ENCODE measurements at regions not wholly inside any gene's neighbourhood (a gene's known extent, or its start where the extent isn't known, plus 50 kb on each side); places are given as distances from the start of the nearest gene placed in this dataset.

DNA sequence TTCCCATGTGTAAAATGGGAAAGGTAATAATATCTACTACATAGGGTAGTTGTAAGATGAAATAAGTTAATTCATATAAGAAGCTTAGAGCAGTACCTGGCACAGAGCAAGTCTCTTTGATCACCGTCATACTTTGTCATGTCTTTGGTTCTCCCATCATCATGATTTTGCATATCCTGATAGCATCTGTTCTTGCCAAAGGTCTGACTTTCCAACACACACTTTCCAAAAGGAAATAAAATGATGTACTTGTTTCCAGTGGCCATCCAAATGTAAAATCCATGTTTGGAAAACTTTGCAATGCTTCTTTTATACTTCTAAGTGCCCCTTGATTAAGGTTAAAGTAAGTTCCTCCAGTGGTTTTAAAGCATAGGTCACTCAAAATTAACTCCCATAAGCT is 266.9 kb upstream of the PTGER4 start:
- no peak for DNase-seq

DNA sequence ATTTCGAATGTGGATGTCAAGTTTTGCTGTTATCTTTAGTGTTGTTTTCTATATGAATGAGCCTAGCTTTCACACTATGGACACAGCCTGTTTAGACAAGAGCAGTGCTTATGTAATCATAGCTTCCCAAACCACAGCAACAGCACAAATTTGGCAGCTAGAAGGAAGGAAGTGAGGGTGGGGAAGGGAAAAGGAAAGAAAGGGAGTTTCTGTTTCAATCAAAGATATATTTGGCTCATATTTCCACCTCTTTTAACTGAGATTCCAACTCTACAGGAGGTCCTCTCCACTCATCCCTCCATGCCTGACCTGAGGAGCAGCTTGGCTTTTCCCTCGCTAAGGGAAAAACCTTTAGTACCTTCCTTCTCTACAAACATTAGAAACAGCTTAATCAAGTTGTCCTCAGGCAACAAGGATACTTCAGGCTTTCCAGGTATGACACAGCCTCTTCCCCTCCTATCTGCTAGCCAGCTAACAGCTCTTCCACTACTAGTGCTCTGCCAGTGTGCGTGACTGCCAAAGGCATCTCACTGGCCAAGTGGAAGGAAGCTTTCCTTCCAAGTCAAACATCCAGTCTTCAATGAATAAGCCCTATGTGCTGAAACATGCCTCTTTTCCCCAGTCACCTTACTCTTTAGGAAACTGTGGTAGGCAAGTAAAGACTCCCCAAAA is 268.6 kb upstream of the PTGER4 start:
- no peak for DNase-seq

DNA sequence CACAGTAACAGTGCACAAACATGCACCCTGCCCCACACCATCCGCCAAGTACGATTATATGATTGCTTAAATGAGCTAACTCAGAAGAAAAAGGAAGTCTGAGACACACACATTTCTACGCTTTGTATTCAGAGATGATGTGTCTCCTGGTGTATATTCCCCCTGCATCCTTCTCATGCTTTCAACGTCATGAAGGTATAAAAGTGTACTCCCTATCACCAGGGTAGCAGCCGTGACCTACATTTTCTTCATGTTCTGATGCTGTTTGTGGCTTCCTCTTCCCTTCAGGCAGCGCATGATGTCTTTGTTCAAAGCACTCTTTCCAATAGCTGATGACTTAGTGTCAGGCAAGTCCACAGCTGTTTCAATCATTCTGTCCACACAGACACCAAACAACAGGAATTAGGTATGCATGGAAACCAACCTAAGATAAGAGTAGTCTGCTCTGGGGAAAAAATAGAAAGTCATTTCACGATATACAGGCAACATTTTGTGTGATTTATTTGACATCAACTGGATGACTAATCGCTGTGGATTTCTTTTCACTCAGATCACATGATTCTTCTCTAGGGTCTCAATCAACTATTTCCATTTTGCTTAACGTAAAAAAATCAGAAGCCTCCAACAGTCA is 269.4 kb upstream of the PTGER4 start:
- no peak for DNase-seq

DNA sequence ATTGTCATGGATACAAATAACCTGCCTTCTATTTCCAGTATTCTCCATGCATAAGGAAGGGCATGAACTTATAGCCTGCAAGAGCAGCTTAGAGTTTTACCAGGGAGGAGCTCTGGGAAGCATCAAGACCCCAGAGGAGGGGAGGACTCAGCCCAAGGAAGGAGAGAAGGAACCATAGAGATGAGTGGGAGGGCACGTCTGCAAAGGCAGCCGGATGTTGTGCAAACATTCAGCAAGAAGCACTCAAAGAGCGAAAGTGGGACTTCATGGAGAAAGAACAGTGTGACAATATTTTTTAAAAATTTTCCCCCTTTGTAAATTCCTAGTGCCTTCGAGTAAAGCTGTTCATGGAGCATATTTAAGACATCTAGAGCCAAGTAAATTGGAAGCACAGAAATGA is 270.1 kb upstream of the PTGER4 start:
- no peak for DNase-seq

DNA sequence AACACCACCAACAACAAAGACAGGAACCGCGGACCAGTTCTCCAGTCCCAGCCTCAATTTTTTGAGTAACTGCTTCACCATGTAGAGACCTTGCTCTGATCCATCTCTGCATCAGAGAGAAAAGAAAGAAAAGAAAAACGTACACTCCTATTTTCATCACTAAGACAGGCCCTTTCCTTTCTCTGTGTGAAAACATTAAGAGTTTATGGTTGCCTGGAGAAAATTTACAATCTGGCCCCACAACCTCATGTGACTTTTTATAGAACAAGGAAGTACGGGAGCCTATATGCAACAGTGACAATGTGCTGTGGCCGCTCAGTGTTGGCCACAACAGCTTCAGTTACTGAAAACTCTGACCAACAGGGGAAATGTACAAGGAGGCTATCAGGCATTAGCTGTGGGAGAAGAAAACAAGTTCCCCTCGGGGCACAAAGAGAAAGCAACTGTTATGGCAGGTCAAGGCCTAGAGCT is 272.9 kb upstream of the PTGER4 start:
- no peak for DNase-seq

DNA sequence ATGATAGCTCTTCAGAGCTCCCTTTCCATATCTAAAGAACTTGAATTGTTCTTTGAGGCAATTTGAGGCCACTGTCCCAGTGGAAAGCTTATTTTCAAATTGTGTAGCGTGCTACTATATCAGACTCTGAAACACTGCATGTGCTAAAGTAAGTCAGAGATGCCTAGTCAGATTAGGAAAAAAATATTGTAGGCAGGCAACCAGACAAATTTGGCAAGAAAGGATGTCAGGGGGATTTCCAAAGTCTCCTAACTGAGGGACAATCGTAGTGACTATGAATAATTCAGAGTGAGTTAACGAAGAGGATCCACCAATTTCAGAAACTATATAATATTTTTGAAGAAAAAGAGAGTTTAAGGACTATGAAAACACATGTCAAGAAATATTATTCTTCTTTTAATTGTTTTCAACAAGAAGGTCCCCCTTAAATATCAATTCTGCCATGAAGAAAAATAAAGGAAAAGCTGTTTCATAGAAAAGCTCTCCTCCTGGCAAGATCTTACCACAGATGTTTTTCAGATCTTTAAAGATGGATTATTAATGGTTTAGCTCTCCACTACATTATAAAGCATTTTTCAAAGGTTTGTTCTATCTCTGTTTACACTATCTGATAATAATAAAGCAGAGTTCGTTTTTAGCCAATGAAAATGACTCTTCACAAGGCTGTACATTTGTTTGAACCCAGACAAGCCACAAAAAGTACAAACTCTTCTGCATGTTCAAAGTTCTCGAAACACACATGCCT is 273.5 kb upstream of the PTGER4 start:
- no peak for DNase-seq

DNA sequence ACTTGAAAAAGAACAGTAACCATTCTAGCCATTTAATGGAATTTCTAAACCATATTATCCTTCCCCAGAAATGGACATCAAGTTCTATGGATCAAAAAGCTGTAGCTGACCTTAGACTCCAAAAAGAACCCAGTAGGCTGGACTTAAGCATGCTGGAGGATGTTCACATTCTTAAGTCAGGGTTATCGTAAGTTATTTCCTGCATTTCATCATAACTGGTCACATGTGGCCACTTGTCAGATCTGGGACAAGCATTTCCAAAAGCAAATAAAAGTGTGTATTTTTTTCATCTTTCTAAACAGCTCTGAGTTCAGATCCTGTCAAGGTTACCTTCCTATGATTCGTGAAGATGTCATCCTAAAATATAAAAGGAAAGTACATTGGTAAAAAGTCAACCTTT is 274.5 kb upstream of the PTGER4 start:
- no peak for DNase-seq

DNA sequence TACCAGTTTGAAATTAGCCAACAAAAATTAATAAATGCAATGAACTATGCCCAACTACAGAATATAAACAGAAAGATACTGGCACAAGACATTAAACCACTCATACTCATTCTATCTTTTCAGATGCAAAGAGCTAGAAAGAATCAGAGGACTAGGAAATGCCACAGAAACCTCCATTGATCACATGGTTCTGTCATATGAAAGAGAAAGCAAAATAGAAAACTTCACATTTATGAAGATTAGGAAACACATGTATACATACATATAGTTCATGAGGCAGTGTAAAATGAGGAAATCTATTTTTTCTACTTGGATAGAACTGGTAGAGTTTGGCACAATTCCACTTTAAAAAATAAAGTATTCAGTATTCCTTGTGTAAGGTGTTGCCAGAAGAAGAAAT is 275.1 kb upstream of the PTGER4 start:
- DNase-seq, result no peak

DNA sequence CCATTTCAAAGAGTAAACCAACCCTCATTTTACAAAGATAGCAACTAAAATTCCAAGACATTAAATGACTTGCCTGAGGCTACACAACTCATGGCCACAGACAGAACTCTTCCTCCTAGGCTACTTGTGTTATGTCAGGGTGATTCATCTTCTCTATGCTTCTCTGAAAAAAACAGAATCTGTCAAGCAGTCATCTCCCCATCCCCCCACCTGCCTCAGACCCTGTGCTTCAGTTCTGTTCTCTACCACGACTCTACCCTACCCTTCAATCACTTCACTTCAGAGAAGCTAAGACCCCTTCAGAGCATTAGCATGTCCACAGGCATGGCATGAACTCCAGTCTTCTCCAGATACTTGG is 277.7 kb upstream of the PTGER4 start:
- no peak for DNase-seq

DNA sequence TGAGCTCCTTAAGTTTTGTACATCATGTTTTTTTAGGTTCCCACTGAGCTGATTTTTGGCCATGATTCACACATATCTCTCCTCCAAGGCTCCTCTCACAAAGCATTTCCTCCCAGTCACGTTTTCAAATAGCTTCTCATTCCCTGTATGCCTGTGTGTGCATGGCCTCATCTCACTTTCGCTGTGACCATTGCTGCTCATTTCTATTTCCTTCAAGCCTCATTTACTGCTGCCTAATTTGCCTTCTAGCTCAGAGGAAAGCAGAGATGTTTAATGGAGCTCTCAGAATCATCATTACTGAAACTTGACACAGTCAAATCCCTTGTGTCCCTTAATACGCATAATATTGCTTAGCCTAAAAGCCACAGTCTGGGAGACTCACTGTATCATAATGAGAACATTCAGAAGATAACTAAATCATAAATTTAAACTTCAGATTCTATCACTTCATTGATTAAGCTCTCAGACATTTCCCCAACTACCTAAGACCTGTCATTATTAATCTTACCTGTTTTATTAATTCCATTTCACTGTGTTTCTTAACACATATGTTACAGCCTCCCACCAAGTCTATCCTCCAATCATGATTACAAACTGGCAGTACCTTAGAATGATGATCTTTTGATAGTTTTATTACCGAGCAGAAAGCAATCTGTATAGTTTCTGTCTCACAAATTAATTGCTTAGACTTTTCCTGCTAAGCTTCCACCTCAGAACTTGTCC is 278.3 kb upstream of the PTGER4 start:
- DNase-seq, result no peak

DNA sequence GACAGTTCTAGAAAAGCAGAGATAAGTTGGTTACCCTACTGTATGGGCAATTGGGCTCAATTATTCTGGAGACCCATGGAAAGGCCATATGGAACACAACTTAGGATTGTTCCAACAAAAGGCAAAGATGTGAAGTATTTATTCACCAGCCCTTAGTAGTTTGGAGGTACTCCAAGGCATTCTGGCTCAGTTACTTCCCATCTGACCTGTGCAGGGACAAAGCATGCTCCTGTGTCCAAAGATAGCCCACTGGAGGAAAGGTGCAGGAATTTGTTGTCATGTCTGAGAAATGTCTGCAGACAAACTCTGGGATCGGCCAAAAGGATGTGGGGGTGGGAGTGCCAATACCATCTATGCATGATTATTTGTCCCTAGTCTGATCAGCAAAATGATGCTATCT is 279.5 kb upstream of the PTGER4 start:
- DNase-seq, result no peak

DNA sequence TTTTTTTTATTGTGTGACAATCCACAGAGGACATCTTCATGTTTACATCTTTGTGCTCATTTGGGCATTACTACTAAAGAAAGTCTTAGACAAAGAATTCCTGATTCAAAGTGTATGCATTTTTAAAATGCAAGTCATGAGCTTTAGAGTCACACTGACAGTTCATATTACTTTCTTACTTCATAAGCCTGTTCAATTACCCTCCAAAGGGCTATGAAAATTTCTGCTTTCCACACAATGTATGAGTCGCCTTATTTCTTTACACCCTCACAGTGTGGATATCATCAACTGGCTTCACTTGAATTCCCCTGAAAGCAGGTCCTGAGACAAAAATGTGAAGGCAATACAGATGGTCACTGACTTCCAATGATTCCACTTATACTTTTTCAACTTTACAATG is 280.4 kb upstream of the PTGER4 start:
- no peak for DNase-seq

DNA sequence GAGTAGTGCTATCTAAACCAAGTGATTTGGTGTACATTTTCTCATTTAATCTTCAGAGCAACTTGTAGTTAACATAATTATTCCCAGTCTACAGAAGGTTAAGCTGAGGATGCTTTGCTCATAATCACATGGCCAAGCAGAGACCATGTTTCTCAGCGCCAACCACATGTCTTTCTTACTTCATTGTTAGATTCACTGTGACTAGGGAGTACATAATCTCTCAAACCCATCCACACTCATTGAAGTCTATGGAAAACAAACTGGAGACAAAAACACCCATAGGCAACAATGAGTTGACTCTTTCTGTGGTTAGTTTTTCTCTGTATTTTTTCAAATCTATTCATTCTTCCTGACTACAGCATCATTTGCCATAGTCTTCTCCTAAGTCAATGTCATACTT is 281.7 kb upstream of the PTGER4 start:
- DNase-seq, result no peak

DNA sequence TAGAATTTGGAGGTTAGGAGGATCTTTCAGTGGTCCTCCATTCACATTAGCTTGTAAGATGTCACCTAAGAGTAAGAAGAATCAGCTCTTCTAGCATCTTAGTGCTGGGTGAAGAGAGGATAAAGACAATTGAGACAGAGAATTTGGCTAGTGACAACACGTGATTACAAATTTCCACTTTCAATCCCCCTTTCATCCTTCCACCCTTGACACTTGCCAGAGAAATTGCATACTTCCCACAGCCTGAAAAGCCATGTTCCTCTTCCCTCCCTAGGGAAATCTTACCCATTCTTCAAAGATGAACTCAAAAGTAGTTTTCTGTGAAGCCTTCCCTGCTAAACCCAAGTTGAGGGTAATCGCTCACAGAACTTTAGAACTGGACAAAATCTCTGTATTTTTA is 282.6 kb upstream of the PTGER4 start:
- DNase-seq, result no peak

DNA sequence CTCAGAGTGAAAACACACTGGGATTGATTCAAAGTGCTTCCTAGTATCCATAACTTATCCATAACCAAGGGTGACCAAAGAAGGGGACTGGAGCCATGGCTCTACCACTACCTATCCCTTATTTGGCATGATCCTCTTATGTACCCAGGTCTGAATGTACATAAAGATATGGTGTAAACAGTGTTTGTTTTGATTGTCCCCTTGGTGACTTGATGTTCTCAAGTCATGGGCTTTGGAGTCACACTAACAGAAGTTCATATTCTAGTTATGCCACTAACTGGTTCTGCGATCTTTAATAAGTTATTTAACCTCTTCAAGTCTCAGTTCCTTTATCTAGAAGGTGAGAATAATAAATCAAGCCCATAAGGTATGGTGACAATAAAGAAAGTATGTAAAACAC is 283.4 kb upstream of the PTGER4 start:
- DNase-seq, result no peak

DNA sequence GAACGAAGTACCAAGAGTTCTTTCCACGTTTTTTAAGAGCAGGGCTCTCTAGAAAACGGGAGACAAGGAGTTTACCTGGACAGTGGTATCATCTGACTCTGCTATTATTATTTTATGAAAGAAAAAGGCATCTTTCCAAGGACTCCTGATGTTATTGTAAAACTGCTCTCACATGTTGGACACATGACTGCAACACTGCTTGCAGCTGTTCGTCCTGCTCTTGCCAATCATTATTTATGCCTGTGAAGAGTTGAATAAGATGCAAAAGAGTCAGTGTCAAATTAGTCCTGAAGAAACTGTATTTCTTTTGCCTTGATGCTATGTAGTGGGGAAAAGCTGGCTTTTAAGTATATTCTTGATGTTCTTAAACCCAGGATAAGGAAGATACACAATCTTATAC is 284.5 kb upstream of the PTGER4 start:
- DNase-seq, result no peak

DNA sequence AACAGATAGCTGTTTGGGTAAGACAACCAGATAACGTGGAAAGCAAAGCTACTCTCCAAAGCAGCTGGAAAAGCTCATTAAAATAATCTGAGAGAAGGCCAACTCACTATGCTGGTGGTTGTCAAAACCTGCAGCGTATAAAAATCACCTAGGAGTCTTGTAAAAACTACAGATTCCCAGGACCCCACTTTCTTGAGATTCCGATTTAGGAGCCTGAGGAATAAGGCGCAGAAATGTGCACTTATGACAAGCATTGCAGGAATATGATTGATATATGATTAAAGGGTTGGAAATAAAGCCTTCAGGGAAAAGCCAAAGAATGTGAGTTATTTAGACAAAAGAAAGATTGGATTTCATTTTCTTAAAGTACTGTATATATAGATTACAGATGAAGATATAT is 285.0 kb upstream of the PTGER4 start:
- no peak for DNase-seq

DNA sequence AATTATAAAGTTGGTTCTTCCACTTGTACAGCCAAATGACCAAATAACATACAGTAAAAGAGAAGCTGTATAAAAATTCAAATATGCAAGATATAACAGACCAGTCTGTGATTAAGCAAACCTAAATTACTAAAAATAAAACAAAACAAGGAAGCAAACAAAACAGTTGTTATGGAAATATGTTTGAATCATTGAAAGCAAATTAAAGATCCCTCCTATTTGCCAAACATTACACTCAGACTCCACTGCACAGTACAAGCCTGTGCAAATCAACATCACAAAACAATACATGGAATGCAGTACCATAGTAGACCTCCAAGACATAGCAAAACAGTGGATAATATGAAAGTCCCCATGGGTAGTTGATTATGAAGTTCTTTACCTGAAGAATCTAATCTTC is 288.1 kb upstream of the PTGER4 start:
- no peak for DNase-seq

DNA sequence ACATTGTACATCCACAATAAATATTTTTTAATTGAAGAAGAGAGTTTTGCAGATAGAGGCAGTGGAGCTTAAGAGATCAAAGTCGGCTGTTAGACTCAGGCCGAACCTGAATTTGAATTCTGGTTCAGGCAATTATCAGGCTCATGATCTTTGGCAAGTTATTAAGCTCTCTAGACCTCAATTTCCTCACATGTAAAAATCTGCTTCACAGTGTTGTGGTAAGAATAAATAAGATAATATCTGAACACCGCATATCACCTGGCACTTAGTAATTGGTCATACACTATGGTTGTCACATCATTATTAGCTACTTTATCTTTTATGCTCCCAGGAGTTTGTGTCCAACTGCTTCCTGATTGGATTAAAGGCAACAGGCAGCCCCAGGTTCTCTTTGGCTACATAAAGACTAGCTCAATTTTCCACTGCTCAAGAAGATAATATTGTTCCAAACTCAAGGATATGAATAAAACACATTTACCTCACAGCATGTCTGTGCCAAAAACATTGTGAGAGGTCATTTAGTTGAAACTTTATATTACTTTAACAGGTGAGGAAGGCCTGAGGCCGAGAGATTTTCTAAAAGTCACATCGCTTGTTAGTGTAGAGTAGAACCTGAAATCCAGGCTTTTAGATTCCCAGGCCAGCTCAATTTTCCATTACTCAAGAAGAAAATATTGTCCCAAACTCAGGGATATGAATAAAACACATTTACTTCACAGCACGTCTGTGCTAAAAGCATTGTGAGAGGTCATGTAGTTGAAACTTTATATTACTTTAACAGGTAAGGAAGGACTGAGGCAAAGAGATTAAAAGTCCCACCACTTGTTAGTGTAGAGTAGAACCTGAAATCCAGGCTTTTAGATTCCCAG is 289.2 kb upstream of the PTGER4 start:
- no peak for DNase-seq

DNA sequence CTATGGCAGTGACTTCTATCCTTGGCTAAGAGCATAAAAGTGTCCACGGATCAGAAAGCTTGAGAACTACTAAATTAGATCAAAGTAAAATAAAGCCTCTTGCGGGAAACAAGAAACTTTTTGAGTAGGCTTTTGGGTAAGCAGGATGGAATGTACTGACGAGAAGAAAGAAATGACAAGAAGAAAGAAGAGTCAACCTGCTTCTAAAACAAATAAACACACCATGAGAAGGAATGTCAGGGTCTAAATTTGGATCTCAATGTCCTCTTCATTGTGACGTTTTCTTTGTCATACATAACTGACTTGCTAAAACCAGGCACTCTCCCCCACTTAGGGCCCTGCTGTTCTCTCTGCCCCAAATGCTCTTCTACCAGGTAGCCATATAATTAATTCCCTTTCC is 290.1 kb upstream of the PTGER4 start:
- DNase-seq, result no peak

DNA sequence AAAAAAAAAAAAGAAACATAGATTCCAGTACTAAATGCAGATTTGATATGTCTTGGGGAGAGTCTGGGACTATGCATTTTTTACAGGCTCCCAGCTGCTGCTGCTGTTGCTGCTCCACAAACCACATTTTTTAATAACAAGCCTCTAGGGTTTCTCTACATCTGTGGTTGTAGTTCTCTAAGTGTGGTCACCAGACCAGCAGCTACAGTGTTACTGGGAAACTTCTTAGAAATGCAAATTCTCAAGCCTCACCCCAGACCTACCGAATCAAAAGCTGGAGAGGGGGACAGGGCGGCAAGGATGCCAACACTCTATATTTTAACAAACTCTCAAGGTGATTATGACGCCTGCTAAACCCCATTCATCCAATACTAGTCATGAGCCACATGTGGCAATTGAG is 293.4 kb upstream of the PTGER4 start:
- DNase-seq, result no peak

DNA sequence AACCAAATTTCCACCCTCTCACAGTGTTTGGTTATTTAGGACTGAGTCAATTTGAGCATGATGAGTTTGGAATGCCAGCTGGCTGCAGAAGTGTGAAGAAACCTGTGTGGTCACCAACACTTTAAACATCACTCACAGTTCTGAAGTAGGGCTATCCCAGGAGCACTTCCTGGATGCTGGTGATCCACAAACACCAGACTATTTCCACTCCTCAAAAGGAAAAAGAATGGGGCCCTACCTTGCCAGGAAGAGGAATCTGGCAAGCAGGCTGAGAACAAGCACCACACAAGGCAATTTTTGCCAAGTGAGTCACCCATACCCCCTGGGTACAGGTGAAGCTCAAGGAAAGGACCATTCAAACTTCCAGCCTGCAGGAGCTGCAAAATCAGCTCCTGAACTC is 294.2 kb upstream of the PTGER4 start:
- no peak for DNase-seq
